ENCODE measurements at regions not wholly inside any gene's neighbourhood (a gene's known extent, or its start where the extent isn't known, plus 50 kb on each side); places are given as distances from the start of the nearest gene placed in this dataset.

- TF ChIP-seq POLR2A (IDR thresholded peaks at IDR 0.05): no peak
- TF ChIP-seq CTCF (IDR thresholded peaks at IDR 0.05): no peak
These were observed 73.1 kb upstream of the TSC22D2 start for GRCh38 chr3:150334974-150335373.
